Ecto neural progenitor cell (in vitro differentiated cells): ENCODE measurements at regions not wholly inside any gene's neighbourhood (a gene's known extent, or its start where the extent isn't known, plus 50 kb on each side); places are given as distances from the start of the nearest gene placed in this dataset.

ENCODE experiments used
- DNase-seq: peaks from one replicate; pipeline ENCODE4 v3.0.0-alpha.2; 2018; ENCODE audit warnings: low spot score

GRCh38 chr10:8889538-8889937, 835.0 kb downstream of the GATA3 start:
- DNase-seq, result no peak

- no peak for DNase-seq
Measured at GRCh38 chr10:8893102-8893501, 838.6 kb downstream of the GATA3 start.

- no peak for DNase-seq
Measured at GRCh38 chr10:8894148-8894547, 839.7 kb downstream of the GATA3 start.

GRCh38 chr10:8897769-8898168, 843.3 kb downstream of the GATA3 start:
- DNase-seq, result no peak

GRCh38 chr10:8898745-8899330, 844.4 kb downstream of the GATA3 start:
- DNase-seq, result no peak

- no peak for DNase-seq
Measured at GRCh38 chr10:8902926-8903325, 848.4 kb downstream of the GATA3 start.

GRCh38 chr10:8908013-8908412, 853.5 kb downstream of the GATA3 start:
- DNase-seq, result peak; percentile 47

GRCh38 chr10:8910314-8910713, 855.8 kb downstream of the GATA3 start:
- DNase-seq, result no peak

- no peak for DNase-seq
Measured at GRCh38 chr10:8911032-8911431, 856.5 kb downstream of the GATA3 start.

- no peak for DNase-seq
Measured at GRCh38 chr10:8912108-8912507, 857.6 kb downstream of the GATA3 start.

GRCh38 chr10:8913720-8914119, 859.2 kb downstream of the GATA3 start:
- DNase-seq, result no peak

- no peak for DNase-seq
Measured at GRCh38 chr10:8919280-8919679, 864.8 kb downstream of the GATA3 start.

- DNase-seq, result no peak
Measured at GRCh38 chr10:8921568-8921967, 867.1 kb downstream of the GATA3 start.

- DNase-seq, result no peak
Measured at GRCh38 chr10:8923096-8923495, 868.6 kb downstream of the GATA3 start.

GRCh38 chr10:8927705-8928104, 873.2 kb downstream of the GATA3 start:
- no peak for DNase-seq

- no peak for DNase-seq
Measured at GRCh38 chr10:8946451-8946850, 892.0 kb downstream of the GATA3 start.

GRCh38 chr10:8950978-8951377, 896.5 kb downstream of the GATA3 start:
- DNase-seq, result no peak

- no peak for DNase-seq
Measured at GRCh38 chr10:8951440-8952089, 897.1 kb downstream of the GATA3 start.

GRCh38 chr10:8956400-8956799, 901.9 kb downstream of the GATA3 start:
- no peak for DNase-seq

- DNase-seq, result no peak
Measured at GRCh38 chr10:8962249-8962648, 907.8 kb downstream of the GATA3 start.

GRCh38 chr10:8967061-8967460, 912.6 kb downstream of the GATA3 start:
- DNase-seq, result no peak

- DNase-seq, result no peak
Measured at GRCh38 chr10:8969853-8970252, 915.4 kb downstream of the GATA3 start.

- no peak for DNase-seq
Measured at GRCh38 chr10:8975535-8975934, 921.0 kb downstream of the GATA3 start.

- no peak for DNase-seq
Measured at GRCh38 chr10:8978100-8978499, 923.6 kb downstream of the GATA3 start.
